ENCODE measurements at regions not wholly inside any gene's neighbourhood (a gene's known extent, or its start where the extent isn't known, plus 50 kb on each side); places are given as distances from the start of the nearest gene placed in this dataset.

- Histone ChIP-seq H3K9me3 (no peaks in the 10 kb centered on the region), H3K27ac (no peak overlapping the region), H3K4me1 (no peaks in the 10 kb centered on the region), H3K4me3 (no peak overlapping the region), H3K36me3 (no peaks in the 10 kb centered on the region), H3K27me3 (no peaks in the 10 kb centered on the region)
- intact Hi-C loops (cut with DNase I; ENCODE audit: low total_unique reads) = no loop called here
- no peak for DNase-seq
- TF ChIP-seq POLR2A (IDR thresholded peaks at IDR 0.05) (no peak), CTCF (IDR thresholded peaks at IDR 0.05) (no peak)
These were observed 67.6 kb upstream of the RGMB start for GRCh38 chr5:98705841-98706240.

GRCh38 chr5:98709681-98710080, 63.8 kb upstream of the RGMB start:
- Histone ChIP-seq H3K36me3 (no peaks in the 10 kb centered on the region), H3K4me3 (no peak overlapping the region), H3K9me3 (no peaks in the 10 kb centered on the region), H3K4me1 (no peaks in the 10 kb centered on the region), H3K27ac (no peak overlapping the region), H3K27me3 (no peaks in the 10 kb centered on the region)
- intact Hi-C loops (cut with DNase I; ENCODE audit: low total_unique reads) = no loop called here
- TF ChIP-seq POLR2A (IDR thresholded peaks at IDR 0.05) (no peak), CTCF (IDR thresholded peaks at IDR 0.05) (no peak)
- DNase-seq = no peak

GRCh38 chr5:98713027-98713426, 60.4 kb upstream of the RGMB start:
- H3K4me3 ChIP-seq = no peak overlapping the region
- TF ChIP-seq POLR2A (IDR thresholded peaks at IDR 0.05) = no peak
- TF ChIP-seq CTCF (IDR thresholded peaks at IDR 0.05) = no peak
- intact Hi-C loops (cut with DNase I; ENCODE audit: low total_unique reads) = no loop called here
- H3K36me3 ChIP-seq = no peaks in the 10 kb centered on the region
- H3K9me3 ChIP-seq = no peaks in the 10 kb centered on the region
- DNase-seq = no peak
- no peaks in the 10 kb centered on the region for H3K4me1 ChIP-seq
- no peaks in the 10 kb centered on the region for H3K27me3 ChIP-seq
- H3K27ac ChIP-seq = no peak overlapping the region

GRCh38 chr5:98713856-98714255, 59.6 kb upstream of the RGMB start:
- H3K27me3 ChIP-seq = no peaks in the 10 kb centered on the region
- no peak for DNase-seq
- H3K36me3 ChIP-seq = no peaks in the 10 kb centered on the region
- H3K9me3 ChIP-seq = no peaks in the 10 kb centered on the region
- H3K4me3 ChIP-seq = no peak overlapping the region
- TF ChIP-seq CTCF (IDR thresholded peaks at IDR 0.05) (no peak), POLR2A (IDR thresholded peaks at IDR 0.05) (no peak)
- no peak overlapping the region for H3K27ac ChIP-seq
- H3K4me1 ChIP-seq = no peaks in the 10 kb centered on the region
- intact Hi-C loops (cut with DNase I; ENCODE audit: low total_unique reads) = no loop called here

GRCh38 chr5:98714710-98715288, 58.7 kb upstream of the RGMB start:
- H3K27me3 ChIP-seq = no peaks in the 10 kb centered on the region
- no peaks in the 10 kb centered on the region for H3K4me1 ChIP-seq
- no peaks in the 10 kb centered on the region for H3K9me3 ChIP-seq
- intact Hi-C loops (cut with DNase I; ENCODE audit: low total_unique reads) = no loop called here
- H3K27ac ChIP-seq = no peak overlapping the region
- no peak for DNase-seq
- TF ChIP-seq CTCF (IDR thresholded peaks at IDR 0.05) (no peak), POLR2A (IDR thresholded peaks at IDR 0.05) (no peak)
- no peak overlapping the region for H3K4me3 ChIP-seq
- H3K36me3 ChIP-seq = no peaks in the 10 kb centered on the region

All from uterus (tissue), 3 donors.